ENCODE measurements at regions not wholly inside any gene's neighbourhood (a gene's known extent, or its start where the extent isn't known, plus 50 kb on each side); places are given as distances from the start of the nearest gene placed in this dataset.

DNA sequence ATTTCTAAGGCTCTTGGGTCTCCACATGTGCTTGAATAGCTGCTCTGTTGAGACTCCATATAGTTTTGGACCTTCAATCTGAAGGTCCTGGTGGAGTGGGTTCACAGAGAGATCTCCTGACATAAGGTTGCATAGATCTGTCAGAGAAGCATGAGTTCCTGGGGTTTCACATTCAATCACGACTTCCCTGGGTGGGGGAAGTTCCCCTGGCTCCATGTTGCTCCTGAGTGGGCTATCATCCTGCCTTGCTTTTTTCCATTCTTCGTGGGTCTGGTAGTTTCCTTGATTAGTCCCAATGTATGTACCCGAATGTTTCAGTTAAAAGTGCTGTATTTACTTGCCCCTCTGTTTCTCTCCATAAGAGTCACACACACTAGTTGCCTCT lies 181.8 kb downstream of the RASSF9 start:
- CTCF ChIA-PET: no interaction called here

DNA sequence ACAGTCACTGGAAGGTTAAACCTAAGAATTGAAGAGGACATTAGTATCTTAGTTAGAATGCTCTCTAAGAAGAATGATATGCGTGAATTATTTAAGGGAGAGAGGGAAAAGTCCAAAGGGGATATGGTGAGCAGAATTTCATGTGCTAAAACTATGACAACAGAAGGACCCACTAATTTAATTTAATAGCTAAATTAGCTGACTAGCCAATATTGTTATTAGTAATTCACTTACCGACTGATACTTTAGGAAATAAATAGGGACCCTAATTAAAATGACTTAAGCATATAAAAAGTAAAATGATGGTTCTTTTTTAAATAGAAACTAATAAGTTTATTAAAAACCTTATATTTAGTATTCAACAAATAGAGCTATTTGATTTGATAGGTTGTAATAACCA lies 179.6 kb downstream of the RASSF9 start:
- DNase-seq: no peak
- H3K9me3 Mint-ChIP-seq: peaks cover 9% of the 10 kb centered on the region
- ChIA-PET POLR2A (no interaction called here), CTCF (no interaction called here)
- no peaks in the 10 kb centered on the region for H3K27me3 Mint-ChIP-seq
- no peaks in the 10 kb centered on the region for H3K4me1 Mint-ChIP-seq
- no peak overlapping the region for H3K27ac Mint-ChIP-seq
- no peaks in the 10 kb centered on the region for H3K36me3 Mint-ChIP-seq (ENCODE audit: low read depth)
- no peak overlapping the region for H3K4me3 Mint-ChIP-seq

More for the DNA sequence above, 181.8 kb downstream of the RASSF9 start:
- no peaks in the 10 kb centered on the region for H3K36me3 Mint-ChIP-seq (ENCODE audit: low read depth)
- H3K9me3 Mint-ChIP-seq: peaks cover 10% of the 10 kb centered on the region
- H3K4me1 Mint-ChIP-seq: no peaks in the 10 kb centered on the region
- DNase-seq: no peak
- POLR2A ChIA-PET: no interaction called here
- no peaks in the 10 kb centered on the region for H3K27me3 Mint-ChIP-seq
- H3K4me3 Mint-ChIP-seq: no peak overlapping the region
- H3K27ac Mint-ChIP-seq: no peak overlapping the region

DNA sequence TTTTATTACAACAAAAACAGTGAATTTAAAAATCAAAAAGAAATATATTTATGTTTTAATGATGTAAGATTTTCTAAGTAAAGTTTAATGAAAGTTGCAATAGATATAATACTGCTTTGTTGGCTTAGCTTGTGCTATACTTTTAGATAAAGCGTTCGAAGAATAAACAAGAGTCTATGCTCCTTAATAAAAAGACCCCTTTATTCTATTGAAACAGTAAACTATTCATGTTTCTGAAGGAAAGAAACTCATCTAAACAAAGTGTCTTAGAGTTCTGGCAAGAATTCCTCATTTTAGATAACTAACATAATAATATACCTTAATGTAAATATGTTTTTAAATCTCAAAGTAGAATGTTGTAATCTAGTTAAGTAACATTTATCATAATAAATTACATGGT lies 179.0 kb downstream of the RASSF9 start:
- Mint-ChIP-seq H3K9me3 (peaks cover 8% of the 10 kb centered on the region), H3K27me3 (no peaks in the 10 kb centered on the region), H3K36me3 (ENCODE audit: low read depth) (no peaks in the 10 kb centered on the region), H3K27ac (no peak overlapping the region), H3K4me1 (no peaks in the 10 kb centered on the region), H3K4me3 (no peak overlapping the region)
- POLR2A ChIA-PET: no interaction called here
- CTCF ChIA-PET: no interaction called here
- DNase-seq: no peak

DNA sequence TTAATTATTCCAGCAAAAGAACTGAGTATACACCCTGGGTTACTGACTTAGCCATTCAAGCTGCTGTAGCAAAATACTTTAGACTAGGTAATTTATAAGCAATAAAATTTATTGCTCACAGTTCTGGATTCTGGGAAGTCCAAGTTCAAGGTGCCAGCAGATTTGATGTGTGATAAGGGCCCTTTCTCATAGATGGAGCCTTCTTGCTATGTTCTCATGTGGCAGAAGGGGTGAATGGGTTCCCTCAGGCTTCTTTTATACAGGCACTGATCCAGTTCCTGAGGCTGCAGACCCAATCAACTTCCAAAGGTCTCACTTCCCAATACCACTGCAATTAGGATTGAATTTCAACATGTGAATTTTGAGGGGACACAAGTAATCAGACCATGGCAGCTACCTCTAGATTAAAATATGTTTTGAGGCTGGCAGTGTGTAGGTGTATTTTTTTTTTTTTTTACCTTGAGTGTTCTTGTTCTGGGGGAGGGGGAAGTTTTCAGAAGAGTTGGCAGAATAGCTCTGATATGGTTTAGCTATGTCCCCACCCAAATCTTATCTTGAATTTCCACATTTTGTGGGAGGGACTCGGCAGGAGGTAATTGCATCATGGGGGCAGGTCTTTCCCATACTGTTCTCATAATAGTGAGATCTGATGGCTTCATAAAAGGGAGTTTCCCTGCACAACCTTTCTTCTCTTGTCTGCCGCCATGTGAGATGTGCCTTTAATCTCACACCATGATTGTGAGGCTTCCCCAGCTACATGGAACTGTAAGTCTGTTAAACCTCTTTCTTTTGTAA lies 178.2 kb downstream of the RASSF9 start:
- H3K4me1 Mint-ChIP-seq: no peaks in the 10 kb centered on the region
- no peak overlapping the region for H3K27ac Mint-ChIP-seq
- POLR2A ChIA-PET: no interaction called here
- no peaks in the 10 kb centered on the region for H3K36me3 Mint-ChIP-seq (ENCODE audit: low read depth)
- DNase-seq: no peak
- H3K27me3 Mint-ChIP-seq: no peaks in the 10 kb centered on the region
- CTCF ChIA-PET: no interaction called here
- H3K4me3 Mint-ChIP-seq: no peak overlapping the region
- peaks cover 8% of the 10 kb centered on the region for H3K9me3 Mint-ChIP-seq

DNA sequence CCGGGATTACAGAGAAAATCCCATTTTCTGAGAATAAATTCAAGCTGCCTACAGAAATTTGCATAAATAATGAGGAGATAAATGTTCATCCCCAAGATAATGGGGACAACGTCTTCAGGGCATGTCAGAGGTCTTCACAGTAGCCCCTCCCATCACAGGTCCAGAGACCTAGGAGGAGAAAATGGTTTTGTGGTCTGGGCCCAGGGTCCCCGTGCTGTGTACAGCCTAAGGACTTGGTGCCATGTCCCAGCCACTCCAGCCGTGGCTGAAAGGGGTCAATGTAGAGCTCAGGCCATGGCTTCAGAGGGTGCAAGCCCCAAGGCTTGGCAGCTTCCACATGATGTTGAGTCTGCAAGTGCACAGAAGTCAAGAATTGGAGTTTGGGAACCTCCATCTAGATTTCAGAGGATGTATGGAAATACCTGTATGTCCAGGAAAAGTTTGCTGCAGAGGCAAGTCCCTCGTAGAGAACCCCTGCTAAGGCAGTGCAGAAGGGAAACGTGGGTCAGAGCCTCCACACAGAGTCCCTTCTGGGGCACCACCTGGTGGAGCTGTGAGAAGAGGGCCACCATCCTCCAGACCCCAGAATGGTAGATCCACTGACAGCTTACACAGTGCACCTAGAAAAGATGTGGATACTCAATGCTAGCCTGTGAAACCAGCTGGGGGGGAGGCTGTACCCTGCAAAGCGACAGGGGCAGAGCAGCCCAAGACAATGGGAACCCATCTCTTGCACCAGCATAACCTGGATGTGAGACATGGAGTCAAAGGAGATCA lies 176.3 kb downstream of the RASSF9 start:
- no peak overlapping the region for H3K4me3 Mint-ChIP-seq
- ChIA-PET POLR2A (no interaction called here), CTCF (no interaction called here)
- no peaks in the 10 kb centered on the region for H3K36me3 Mint-ChIP-seq (ENCODE audit: low read depth)
- no peak for DNase-seq
- no peaks in the 10 kb centered on the region for H3K4me1 Mint-ChIP-seq
- no peak overlapping the region for H3K27ac Mint-ChIP-seq
- no peaks in the 10 kb centered on the region for H3K27me3 Mint-ChIP-seq
- H3K9me3 Mint-ChIP-seq: peaks cover 7% of the 10 kb centered on the region

DNA sequence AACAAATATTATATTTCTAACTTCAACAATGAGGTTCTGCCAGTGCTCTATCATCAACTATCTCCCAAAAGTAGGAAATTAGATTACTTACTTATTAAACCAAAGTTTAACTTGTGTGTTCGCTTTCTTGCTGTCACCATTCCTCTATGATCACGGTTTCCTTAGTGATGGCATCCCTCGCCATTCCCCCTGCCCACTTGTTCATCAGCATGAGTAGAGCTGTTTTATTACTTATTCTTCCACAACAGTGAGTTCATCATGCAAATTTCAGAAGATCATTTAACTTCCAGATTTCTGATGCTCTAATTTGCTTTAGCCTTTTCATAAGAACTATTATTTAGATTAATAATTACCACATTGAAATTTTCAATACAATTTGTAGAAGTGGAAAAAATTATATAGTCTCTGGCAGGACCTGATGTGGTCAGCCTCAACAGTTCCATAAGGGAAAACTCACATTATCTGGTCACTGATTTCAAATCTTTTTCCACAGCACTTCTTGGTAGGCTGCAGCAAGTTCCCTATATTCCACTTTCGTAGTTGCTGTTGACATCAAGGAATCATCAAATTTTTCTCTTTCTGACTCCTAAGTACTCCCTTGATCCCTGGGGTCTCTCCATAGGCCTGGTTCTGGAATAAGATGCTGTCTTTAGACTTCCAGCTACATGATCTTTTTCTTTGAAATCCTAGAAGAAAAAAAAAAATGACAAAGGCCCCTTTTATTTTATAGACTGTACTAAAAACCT lies 174.6 kb downstream of the RASSF9 start:
- Mint-ChIP-seq H3K36me3 (ENCODE audit: low read depth) (no peaks in the 10 kb centered on the region), H3K4me1 (no peaks in the 10 kb centered on the region), H3K4me3 (no peak overlapping the region), H3K27me3 (no peaks in the 10 kb centered on the region), H3K27ac (no peak overlapping the region), H3K9me3 (peaks cover 7% of the 10 kb centered on the region)
- no peak for DNase-seq
- ChIA-PET POLR2A (no interaction called here), CTCF (no interaction called here)

DNA sequence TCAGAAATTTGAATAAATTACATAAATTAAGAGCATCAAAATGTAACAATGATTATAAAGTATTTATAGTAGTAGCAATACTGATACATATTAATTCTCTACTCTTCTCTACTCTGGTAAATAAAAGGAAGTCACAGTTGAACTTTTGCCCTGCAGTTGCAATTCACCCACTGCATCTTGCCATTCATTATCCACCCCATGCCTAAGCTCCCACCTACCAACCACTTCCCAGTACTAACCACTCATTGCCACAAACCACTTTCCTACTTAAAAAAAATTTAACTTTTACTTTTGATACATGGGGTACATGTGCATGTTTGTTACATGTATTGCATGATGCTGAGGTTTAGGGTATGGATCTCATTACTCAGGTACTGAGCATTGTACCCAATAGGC lies 174.0 kb downstream of the RASSF9 start:
- DNase-seq: no peak
- H3K9me3 Mint-ChIP-seq: peaks cover 7% of the 10 kb centered on the region
- POLR2A ChIA-PET: no interaction called here
- no peak overlapping the region for H3K27ac Mint-ChIP-seq
- CTCF ChIA-PET: no interaction called here
- no peaks in the 10 kb centered on the region for H3K4me1 Mint-ChIP-seq
- H3K27me3 Mint-ChIP-seq: no peaks in the 10 kb centered on the region
- no peak overlapping the region for H3K4me3 Mint-ChIP-seq
- H3K36me3 Mint-ChIP-seq (ENCODE audit: low read depth): no peaks in the 10 kb centered on the region

DNA sequence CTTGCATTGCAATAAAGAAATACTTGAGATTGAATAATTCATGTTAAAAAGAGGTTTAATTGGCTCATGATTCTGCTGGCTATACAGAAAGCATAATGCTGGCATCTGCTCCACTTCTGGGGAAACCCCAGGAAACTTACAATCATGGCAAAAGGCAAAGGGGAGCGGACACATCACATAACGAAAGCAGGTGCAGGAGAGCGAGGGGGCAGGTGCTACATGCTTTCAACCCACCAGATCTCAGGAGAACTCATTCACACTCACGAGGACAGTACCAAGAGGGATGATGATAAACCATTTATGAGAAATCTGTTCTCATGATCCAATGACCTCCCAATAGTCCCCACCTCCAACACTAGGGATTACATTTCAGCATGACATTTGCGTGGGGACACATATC lies 172.6 kb downstream of the RASSF9 start:
- no peak for DNase-seq
- no peak overlapping the region for H3K27ac Mint-ChIP-seq
- POLR2A ChIA-PET: no interaction called here
- no peaks in the 10 kb centered on the region for H3K4me1 Mint-ChIP-seq
- no peaks in the 10 kb centered on the region for H3K27me3 Mint-ChIP-seq
- CTCF ChIA-PET: no interaction called here
- peaks cover 4% of the 10 kb centered on the region for H3K9me3 Mint-ChIP-seq
- H3K4me3 Mint-ChIP-seq: no peak overlapping the region
- H3K36me3 Mint-ChIP-seq (ENCODE audit: low read depth): no peaks in the 10 kb centered on the region

DNA sequence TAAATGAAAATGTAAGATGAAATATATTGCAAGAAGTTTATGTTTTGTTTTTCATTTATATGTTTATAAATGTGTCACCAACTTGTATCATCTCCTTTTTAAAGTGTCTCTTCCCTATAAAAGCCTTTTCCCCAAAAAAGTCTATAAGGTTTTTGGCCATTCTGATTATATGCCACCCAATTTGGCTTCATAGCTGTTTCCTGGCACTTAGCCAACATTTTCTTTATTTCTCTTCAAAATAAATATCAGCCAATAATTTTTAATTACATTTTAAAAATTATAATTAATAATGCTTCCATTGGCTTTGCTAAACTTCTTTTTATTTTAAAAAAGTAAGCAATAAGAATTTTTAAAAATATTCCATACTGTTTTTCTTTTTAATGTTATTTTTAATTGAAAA lies 171.8 kb downstream of the RASSF9 start:
- POLR2A ChIA-PET: no interaction called here
- no peaks in the 10 kb centered on the region for H3K27me3 Mint-ChIP-seq

DNA sequence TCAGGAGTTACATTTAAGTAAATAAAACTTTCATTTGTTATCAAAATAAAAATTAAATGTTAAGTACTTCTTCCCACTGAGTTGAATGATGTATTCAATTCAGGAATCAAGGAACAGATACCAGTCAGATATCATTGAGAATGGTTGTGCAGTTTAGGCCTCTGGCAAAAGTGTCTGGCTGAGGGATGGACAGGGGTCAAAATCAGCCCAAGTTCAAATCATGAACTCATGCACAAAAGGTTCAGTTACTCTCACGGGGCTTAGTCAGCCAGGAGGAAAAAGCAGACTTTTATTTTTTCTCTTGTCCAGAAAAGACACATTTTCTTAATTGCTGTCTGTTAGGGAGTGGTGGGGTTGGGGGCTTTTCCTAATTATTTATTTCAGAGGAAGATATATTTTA lies 166.3 kb downstream of the RASSF9 start:
- H3K27ac Mint-ChIP-seq: no peak overlapping the region
- no peak overlapping the region for H3K4me3 Mint-ChIP-seq
- no peaks in the 10 kb centered on the region for H3K27me3 Mint-ChIP-seq
- no peak for DNase-seq
- H3K36me3 Mint-ChIP-seq (ENCODE audit: low read depth): no peaks in the 10 kb centered on the region
- CTCF ChIA-PET: no interaction called here
- H3K4me1 Mint-ChIP-seq: no peaks in the 10 kb centered on the region
- H3K9me3 Mint-ChIP-seq: peaks cover 2% of the 10 kb centered on the region
- POLR2A ChIA-PET: no interaction called here

More for the DNA sequence above, 171.8 kb downstream of the RASSF9 start:
- peaks cover 2% of the 10 kb centered on the region for H3K9me3 Mint-ChIP-seq
- H3K27ac Mint-ChIP-seq: no peak overlapping the region
- no peaks in the 10 kb centered on the region for H3K4me1 Mint-ChIP-seq
- CTCF ChIA-PET: no interaction called here
- no peak overlapping the region for H3K4me3 Mint-ChIP-seq
- DNase-seq: no peak
- no peaks in the 10 kb centered on the region for H3K36me3 Mint-ChIP-seq (ENCODE audit: low read depth)

DNA sequence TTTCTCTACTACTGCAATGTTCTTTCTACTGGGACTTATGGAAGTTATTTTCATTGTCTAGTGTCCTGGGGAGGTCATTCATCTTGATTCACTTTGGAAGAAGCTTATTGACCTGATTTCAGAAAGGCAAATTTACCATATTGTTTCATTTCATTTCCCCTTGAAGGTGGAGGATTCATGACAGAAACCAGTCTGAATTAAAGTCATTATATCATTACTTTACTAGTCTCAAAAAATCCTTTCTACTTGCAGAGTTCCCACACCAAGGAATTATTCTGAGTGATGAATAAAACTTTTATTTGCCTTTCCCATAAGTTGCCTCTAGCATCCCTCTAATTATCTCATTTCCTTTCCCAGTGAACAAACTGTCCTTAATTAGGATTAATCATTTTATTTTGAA lies 163.8 kb downstream of the RASSF9 start:
- peaks cover 5% of the 10 kb centered on the region for H3K9me3 Mint-ChIP-seq
- H3K4me3 Mint-ChIP-seq: no peak overlapping the region
- H3K36me3 Mint-ChIP-seq (ENCODE audit: low read depth): no peaks in the 10 kb centered on the region
- no peak for DNase-seq
- no peaks in the 10 kb centered on the region for H3K27me3 Mint-ChIP-seq
- POLR2A ChIA-PET: no interaction called here
- H3K4me1 Mint-ChIP-seq: no peaks in the 10 kb centered on the region
- H3K27ac Mint-ChIP-seq: no peak overlapping the region
- CTCF ChIA-PET: no interaction called here

DNA sequence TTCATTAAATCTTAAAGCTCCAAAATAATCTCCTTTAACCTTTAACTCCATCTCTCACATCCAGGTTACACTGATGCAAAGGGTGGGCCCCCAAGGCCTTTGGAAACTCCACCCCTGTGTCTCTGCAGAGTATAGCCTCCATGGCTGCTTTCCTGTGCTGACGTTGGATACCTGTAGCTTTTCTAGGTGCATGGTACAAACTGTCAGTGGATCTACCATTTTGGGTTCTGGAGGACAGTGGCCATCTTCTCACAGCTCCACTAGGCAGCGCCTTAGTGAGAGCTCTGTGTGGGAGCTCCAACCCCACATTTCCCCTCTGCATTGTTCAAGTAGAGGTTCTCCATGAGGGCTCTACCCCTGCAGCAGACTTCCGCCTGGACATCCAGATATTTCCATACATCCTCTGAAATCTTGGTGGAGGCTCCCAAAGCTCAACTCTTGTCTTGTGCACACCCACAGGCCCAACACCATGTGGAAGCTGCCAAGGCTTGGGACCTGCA lies 162.2 kb downstream of the RASSF9 start:
- Mint-ChIP-seq H3K36me3 (ENCODE audit: low read depth) (no peaks in the 10 kb centered on the region), H3K27me3 (no peaks in the 10 kb centered on the region), H3K27ac (no peak overlapping the region), H3K9me3 (peaks cover 5% of the 10 kb centered on the region), H3K4me1 (no peaks in the 10 kb centered on the region), H3K4me3 (no peak overlapping the region)
- CTCF ChIA-PET: no interaction called here
- DNase-seq: no peak
- POLR2A ChIA-PET: no interaction called here

DNA sequence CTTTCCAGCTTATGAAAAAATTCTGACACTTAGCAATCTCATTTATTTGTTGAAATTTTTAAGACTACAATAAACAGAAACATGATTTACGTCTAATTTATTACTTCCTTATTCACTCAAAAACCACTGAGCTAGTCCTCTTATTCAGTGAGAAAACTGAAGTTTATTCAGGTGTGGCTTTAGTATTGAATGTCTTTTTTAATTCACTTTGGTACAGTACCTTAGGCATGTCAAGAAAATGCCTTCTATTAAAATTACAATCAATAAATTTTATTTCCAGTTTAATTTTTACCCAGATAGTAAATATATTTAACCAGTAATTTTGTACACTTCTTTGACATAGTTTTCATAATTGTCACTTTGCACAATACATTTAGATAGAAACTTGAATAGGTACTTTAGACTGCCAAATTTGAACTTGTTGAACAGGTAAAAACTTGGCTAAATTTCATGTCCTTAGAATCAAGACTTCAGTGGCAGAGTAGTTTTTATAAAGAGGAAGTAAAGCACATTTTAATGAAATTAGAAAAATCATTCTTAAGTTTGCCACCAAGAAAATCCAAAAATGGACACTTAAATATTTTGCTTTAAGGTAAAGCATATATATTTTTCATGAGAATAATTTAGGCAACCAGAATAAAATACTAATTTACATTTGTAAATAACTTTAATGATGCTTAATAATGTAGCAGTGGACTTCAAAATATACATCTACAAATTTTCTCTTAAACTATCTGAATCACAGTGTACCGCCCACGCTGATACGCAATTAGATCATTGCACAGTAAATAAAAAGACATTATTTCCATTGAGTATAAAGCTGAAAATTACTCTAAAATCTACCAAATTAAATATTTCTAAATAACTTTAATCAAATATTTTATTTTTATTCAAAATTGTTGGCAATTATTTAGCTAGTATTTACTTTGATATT lies 159.1 kb downstream of the RASSF9 start:
- H3K4me3 Mint-ChIP-seq: no peak overlapping the region
- H3K9me3 Mint-ChIP-seq: peaks cover 15% of the 10 kb centered on the region
- H3K36me3 Mint-ChIP-seq (ENCODE audit: low read depth): no peaks in the 10 kb centered on the region
- no peaks in the 10 kb centered on the region for H3K4me1 Mint-ChIP-seq
- DNase-seq: no peak
- H3K27ac Mint-ChIP-seq: no peak overlapping the region
- POLR2A ChIA-PET: no interaction called here
- H3K27me3 Mint-ChIP-seq: no peaks in the 10 kb centered on the region
- CTCF ChIA-PET: no interaction called here

Data from activated CD4-positive, alpha-beta memory T cell treated with anti-CD3 and anti-CD28 coated beads, Interleukin-2, amount 10 ng/mL, durations not matched to agents 7 days and 5 days (primary cell).